DOHH2 (cell line): ENCODE measurements at regions not wholly inside any gene's neighbourhood (a gene's known extent, or its start where the extent isn't known, plus 50 kb on each side); places are given as distances from the start of the nearest gene placed in this dataset.

Experiments
- CTCF ChIP-seq: fragments of 200-600 bp; sonication (generic); IDR thresholded peaks from one replicate; pipeline ENCODE4 v1.5.1; 2014; ENCODE audit warnings: antibody characterized with exemption, mild to moderate bottlenecking, low read depth, low read length; ENCODE audit not compliant: poor library complexity, severe bottlenecking
- EZH2phosphoT487 ChIP-seq: fragments of 200-600 bp; sonication (generic); IDR thresholded peaks from 2 replicates; pipeline ENCODE4 v1.6.1; 2017; ENCODE audit warnings: borderline replicate concordance, mild to moderate bottlenecking, antibody characterized with exemption, low read length, moderate library complexity, mixed read lengths

DNA sequence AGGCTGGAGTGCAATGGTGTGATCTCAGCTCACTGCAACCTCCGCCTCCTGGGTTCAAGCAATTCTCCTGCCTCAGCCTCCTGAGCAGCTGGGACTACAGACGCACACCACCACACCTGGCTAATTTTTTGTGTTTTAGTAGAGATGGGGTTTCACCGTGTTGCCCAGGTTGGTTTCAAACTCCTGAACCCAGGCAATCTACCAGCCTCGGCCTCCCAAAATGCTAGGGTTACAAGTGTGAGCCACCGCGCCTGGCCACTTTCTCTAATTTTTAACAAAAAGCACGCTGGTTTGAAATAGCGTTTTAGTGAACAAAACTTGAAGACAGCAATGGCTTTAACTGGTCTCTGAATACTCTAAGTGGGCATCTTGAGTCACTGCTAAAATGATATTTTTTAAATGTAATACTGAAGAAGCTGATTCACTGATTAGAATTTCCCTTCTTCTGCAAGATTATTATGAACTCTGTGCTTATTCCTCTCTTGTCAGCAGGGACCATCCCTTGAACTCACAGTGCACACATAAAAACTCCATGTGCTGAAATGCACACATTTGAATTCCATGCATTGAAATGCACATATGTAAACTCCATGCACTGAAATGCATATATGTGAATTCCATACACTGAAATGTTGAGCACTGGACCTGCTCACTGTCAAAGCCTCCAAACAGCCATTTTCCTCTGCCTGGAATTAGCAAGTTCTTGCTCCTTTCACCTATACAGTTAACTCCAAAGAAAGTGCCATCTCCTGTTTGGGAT lies 1411.5 kb upstream of the ACVR2A start:
- TF ChIP-seq CTCF (no peak), EZH2phosphoT487 (no peak)
